GM12873 (cell line): ENCODE measurements at regions not wholly inside any gene's neighbourhood (a gene's known extent, or its start where the extent isn't known, plus 50 kb on each side); places are given as distances from the start of the nearest gene placed in this dataset.

Experiments used
- CTCF ChIP-seq: IDR thresholded peaks from 2 replicates; pipeline ENCODE4 v1.5.1; 2012; ENCODE audit warnings: low read depth, mild to moderate bottlenecking, moderate library complexity, low read length, control low read depth; ENCODE audit not compliant: insufficient read depth; ENCODE audit errors: missing control alignments

- no peak for TF ChIP-seq CTCF
Measured at GRCh38 chr4:34824515-34824914, 1419.8 kb downstream of the ARAP2 start.

GRCh38 chr4:34826660-34827059 is 1417.7 kb downstream of the ARAP2 start:
- no peak for TF ChIP-seq CTCF

GRCh38 chr4:34845926-34846325 is 1398.4 kb downstream of the ARAP2 start:
- TF ChIP-seq CTCF, result no peak

- no peak for TF ChIP-seq CTCF
Measured at GRCh38 chr4:34850421-34850820, 1393.9 kb downstream of the ARAP2 start.

GRCh38 chr4:34850968-34851367 is 1393.3 kb downstream of the ARAP2 start:
- no peak for TF ChIP-seq CTCF

GRCh38 chr4:34851411-34851810 is 1392.9 kb downstream of the ARAP2 start:
- no peak for TF ChIP-seq CTCF

GRCh38 chr4:34854451-34854850 is 1389.9 kb downstream of the ARAP2 start:
- no peak for TF ChIP-seq CTCF
